Endodermal cell (in vitro differentiated cells): ENCODE measurements at regions not wholly inside any gene's neighbourhood (a gene's known extent, or its start where the extent isn't known, plus 50 kb on each side); places are given as distances from the start of the nearest gene placed in this dataset.

Experiments
- DNase-seq: peaks from one replicate; pipeline ENCODE4 v3.0.0-alpha.2; 2017
- H3K27ac ChIP-seq: 2 replicates; pipeline ENCODE4 v1.5.1; 2013; ENCODE audit warnings: mild to moderate bottlenecking, low read depth, low read length, moderate library complexity
- H3K27me3 ChIP-seq: 2 replicates; pipeline ENCODE4 v1.6.1; 2013; ENCODE audit warnings: mild to moderate bottlenecking, low read length, moderate library complexity; ENCODE audit not compliant: insufficient read depth, control insufficient read depth, poor library complexity, severe bottlenecking
- H3K36me3 ChIP-seq: 2 replicates; pipeline ENCODE4 v1.7.0; 2013; ENCODE audit warnings: mild to moderate bottlenecking, low read length, moderate library complexity; ENCODE audit not compliant: control insufficient read depth, insufficient read depth
- H3K4me1 ChIP-seq: one replicate; pipeline ENCODE4 v1.7.0; 2013; ENCODE audit warnings: low read length; ENCODE audit not compliant: control insufficient read depth, insufficient read depth
- H3K4me3 ChIP-seq: 2 replicates; pipeline ENCODE4 v1.5.1; 2013; ENCODE audit warnings: mild to moderate bottlenecking, low read length, moderate library complexity
- H3K9ac ChIP-seq: 2 replicates; pipeline ENCODE4 v1.6.1; 2013; ENCODE audit warnings: mild to moderate bottlenecking, low read length, moderate library complexity; ENCODE audit not compliant: poor library complexity, severe bottlenecking; ENCODE audit errors: extremely low read depth
- H3K9me3 ChIP-seq: 2 replicates; pipeline ENCODE4 v1.6.1; 2013; ENCODE audit warnings: mild to moderate bottlenecking, low read length, moderate library complexity; ENCODE audit not compliant: control insufficient read depth
- H3K27ac Mint-ChIP-seq: 2 replicates; pipeline ENCODE4 v1.8.0; 2020; ENCODE audit warnings: mixed read lengths
- H3K27me3 Mint-ChIP-seq: 2 replicates; pipeline ENCODE4 v1.8.0; 2021; ENCODE audit warnings: mild to moderate bottlenecking, mixed read lengths; ENCODE audit not compliant: insufficient read depth
- H3K36me3 Mint-ChIP-seq: 2 replicates; pipeline ENCODE4 v1.8.0; 2020; ENCODE audit warnings: low read depth, mixed read lengths
- H3K4me1 Mint-ChIP-seq: 2 replicates; pipeline ENCODE4 v1.8.0; 2020; ENCODE audit warnings: mixed read lengths
- H3K4me3 Mint-ChIP-seq: 2 replicates; pipeline ENCODE4 v1.8.0; 2020; ENCODE audit warnings: mild to moderate bottlenecking, moderate library complexity, mixed read lengths
- H3K9me3 Mint-ChIP-seq: 2 replicates; pipeline ENCODE4 v1.8.0; 2020; ENCODE audit warnings: mild to moderate bottlenecking, mixed read lengths
- CTCF ChIP-seq: fragments of 200-600 bp; sonication (generic); conservative IDR thresholded peaks from 2 replicates; pipeline ENCODE4 v1.5.0; 2021; ENCODE audit warnings: antibody characterized with exemption, mild to moderate bottlenecking
- WGBS, 2 experiments: methylation state at CpG; one replicate each; pipeline versions ENCODE4 v1.1.5 to v1.1.7; 2013; ENCODE audit warnings: missing lambda C conversion rate in 2 of 2, mixed read lengths in 1 of 2; ENCODE audit not compliant: insufficient coverage in 1 of 2, insufficient read length in 1 of 2; 5-methylcytosine and 5-hydroxymethylcytosine counted together

DNA sequence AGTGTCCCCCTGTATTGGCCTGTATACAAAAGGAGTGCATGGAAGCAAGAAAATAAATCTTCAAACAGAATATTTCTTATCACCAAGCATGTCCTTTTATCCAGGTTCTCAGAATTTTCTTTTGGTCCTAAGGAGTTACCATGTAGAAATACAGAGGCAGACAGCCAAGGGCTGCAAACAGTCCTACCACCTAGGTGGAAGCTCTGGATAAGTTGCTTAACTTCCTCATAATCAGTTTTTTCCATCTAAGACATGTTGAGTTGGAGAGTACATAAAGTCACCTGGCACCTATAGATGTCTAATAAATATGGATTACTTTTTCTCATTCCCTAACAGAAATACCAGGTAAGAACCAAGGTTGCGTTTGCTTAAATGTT, 57.0 kb upstream of the BLID start:
- no peaks in the 10 kb centered on the region for H3K36me3 ChIP-seq
- H3K4me1 ChIP-seq = no peaks in the 10 kb centered on the region
- no peak overlapping the region for H3K9ac ChIP-seq
- Mint-ChIP-seq H3K4me1 (no peaks in the 10 kb centered on the region), H3K36me3 (no peaks in the 10 kb centered on the region), H3K27me3 (no peaks in the 10 kb centered on the region), H3K4me3 (no peak overlapping the region), H3K27ac (no peak overlapping the region), H3K9me3 (no peaks in the 10 kb centered on the region)
- no peak for DNase-seq
- H3K9me3 ChIP-seq = no peaks in the 10 kb centered on the region
- no peak overlapping the region for H3K27ac ChIP-seq
- WGBS, 2 experiments = 87 to 100% methylated on average over 1 of the region's 1 CpG
- no peak overlapping the region for H3K4me3 ChIP-seq
- peaks cover 5% of the 10 kb centered on the region for H3K27me3 ChIP-seq
- no peak for TF ChIP-seq CTCF

GRCh38 chr11:122172352-122173073, 56.5 kb upstream of the BLID start:
- no peaks in the 10 kb centered on the region for H3K27me3 Mint-ChIP-seq

GRCh38 chr11:122170815-122171475, 54.9 kb upstream of the BLID start:
- H3K4me3 ChIP-seq = no peak overlapping the region
- Mint-ChIP-seq H3K36me3 (no peaks in the 10 kb centered on the region), H3K9me3 (no peaks in the 10 kb centered on the region), H3K4me3 (no peak overlapping the region), H3K27me3 (no peaks in the 10 kb centered on the region), H3K4me1 (no peaks in the 10 kb centered on the region), H3K27ac (no peak overlapping the region)
- peaks cover 1% of the 10 kb centered on the region for H3K27me3 ChIP-seq
- DNase-seq = no peak
- 83 to 89% methylated on average over 2 to 3 of the region's 3 CpGs for WGBS, 2 experiments
- H3K27ac ChIP-seq = no peak overlapping the region
- H3K4me1 ChIP-seq = no peaks in the 10 kb centered on the region
- no peaks in the 10 kb centered on the region for H3K9me3 ChIP-seq
- no peaks in the 10 kb centered on the region for H3K36me3 ChIP-seq
- TF ChIP-seq CTCF = no peak
- H3K9ac ChIP-seq = no peak overlapping the region

More at GRCh38 chr11:122172352-122173073, 56.5 kb upstream of the BLID start:
- Mint-ChIP-seq H3K4me3 (no peak overlapping the region), H3K4me1 (no peaks in the 10 kb centered on the region), H3K36me3 (no peaks in the 10 kb centered on the region), H3K9me3 (no peaks in the 10 kb centered on the region), H3K27ac (no peak overlapping the region)
- WGBS, 2 experiments = 60 to 91% methylated on average over 1 to 3 of the region's 3 CpGs
- no peak overlapping the region for H3K9ac ChIP-seq
- no peaks in the 10 kb centered on the region for H3K36me3 ChIP-seq
- no peaks in the 10 kb centered on the region for H3K4me1 ChIP-seq
- no peak for TF ChIP-seq CTCF
- no peak overlapping the region for H3K27ac ChIP-seq
- no peaks in the 10 kb centered on the region for H3K9me3 ChIP-seq
- no peak for DNase-seq
- H3K4me3 ChIP-seq = no peak overlapping the region
- H3K27me3 ChIP-seq = peaks cover 5% of the 10 kb centered on the region
